Liver (tissue), 8 donors: ENCODE measurements at regions not wholly inside any gene's neighbourhood (a gene's known extent, or its start where the extent isn't known, plus 50 kb on each side); places are given as distances from the start of the nearest gene placed in this dataset.
"Not testable (repeated sequence)": the region's sequence is repeated elsewhere in the genome, so short reads cannot be mapped to it uniquely, and the experiment has no call there.

ENCODE experiments used
- DNase-seq: peaks from one replicate; pipeline ENCODE4 v3.0.0-alpha.2; 2017; ENCODE audit warnings: low spot score
- H3K27ac ChIP-seq, 2 donors: one replicate each; pipeline ENCODE4 v1.7.0; 2013; ENCODE audit warnings: inconsistent platforms in 2 of 2, low read length in 2 of 2, control low read depth in 1 of 2, low read depth in 1 of 2, mild to moderate bottlenecking in 1 of 2
- H3K27me3 ChIP-seq, 4 donors: one replicate each; pipeline versions ENCODE4 v1.6.1 to v1.7.0; 2013; ENCODE audit warnings: low read length in 3 of 4, inconsistent platforms in 1 of 4, mild to moderate bottlenecking in 1 of 4, moderate library complexity in 1 of 4; ENCODE audit not compliant: control insufficient read depth in 4 of 4, insufficient read depth in 4 of 4
- H3K36me3 ChIP-seq, 4 donors: one replicate each; pipeline versions ENCODE4 v1.6.1 to v1.7.0; 2013; ENCODE audit warnings: low read length in 3 of 4, mild to moderate bottlenecking in 3 of 4, low read depth in 1 of 4, moderate library complexity in 1 of 4; ENCODE audit not compliant: control insufficient read depth in 4 of 4, insufficient read depth in 3 of 4
- H3K4me1 ChIP-seq, 4 donors: one replicate each; pipeline versions ENCODE4 v1.6.1 to v1.7.0; 2013; ENCODE audit warnings: low read length in 3 of 4, mild to moderate bottlenecking in 3 of 4, moderate library complexity in 1 of 4; ENCODE audit not compliant: control insufficient read depth in 4 of 4, insufficient read depth in 4 of 4
- H3K4me3 ChIP-seq, 3 donors: one replicate each; pipeline versions ENCODE4 v1.6.1 to v1.7.0; 2013; ENCODE audit warnings: low read length in 3 of 3, control low read depth in 1 of 3, low read depth in 1 of 3, mild to moderate bottlenecking in 1 of 3
- H3K9ac ChIP-seq, 2 donors: one replicate each; pipeline ENCODE4 v1.7.0; 2013; ENCODE audit warnings: low read length in 2 of 2, mild to moderate bottlenecking in 2 of 2, moderate library complexity in 2 of 2, control low read depth in 1 of 2, low read depth in 1 of 2
- H3K9me3 ChIP-seq, 4 donors: one replicate each; pipeline versions ENCODE4 v1.6.1 to v1.7.0; 2013; ENCODE audit warnings: low read length in 3 of 4; ENCODE audit not compliant: control insufficient read depth in 4 of 4
- CTCF ChIP-seq: fragments of 150-350 bp; IDR thresholded peaks from 2 replicates; pipeline ENCODE4 v1.5.1; 2017; ENCODE audit warnings: improper control_type of control experiment, low read depth, low read length; ENCODE audit not compliant: missing input control
- EGR1 ChIP-seq, 2 donors: IDR thresholded peaks; 2 replicates each; pipeline ENCODE4 v1.6.1; 2016 to 2018; ENCODE audit warnings: antibody characterized with exemption in 2 of 2, low read depth in 2 of 2
- FOXA1 ChIP-seq: IDR thresholded peaks from 2 replicates; pipeline ENCODE4 v1.6.1; 2016; ENCODE audit warnings: antibody characterized with exemption
- FOXA2 ChIP-seq: IDR thresholded peaks from 2 replicates; pipeline ENCODE4 v1.6.1; 2016; ENCODE audit warnings: antibody characterized with exemption
- GABPA ChIP-seq, 2 donors: IDR thresholded peaks in 1 of 2; conservative IDR thresholded peaks in 1 of 2; 2 replicates each; pipeline ENCODE4 v1.6.1; 2016; ENCODE audit warnings: antibody characterized with exemption in 2 of 2, mild to moderate bottlenecking in 1 of 2, moderate library complexity in 1 of 2
- HNF4A ChIP-seq, 2 donors: conservative IDR thresholded peaks; 2 replicates each; pipeline ENCODE4 v1.6.1; 2016; ENCODE audit warnings: antibody characterized with exemption in 2 of 2, mild to moderate bottlenecking in 2 of 2
- HNF4G ChIP-seq: IDR thresholded peaks from 2 replicates; pipeline ENCODE4 v1.6.1; 2016; ENCODE audit warnings: antibody characterized with exemption
- JUND ChIP-seq, 2 donors: IDR thresholded peaks; 2 replicates each; pipeline ENCODE4 v1.6.1; 2016; ENCODE audit warnings: antibody characterized with exemption in 2 of 2
- RAD21 ChIP-seq, 2 donors: IDR thresholded peaks; 2 replicates each; pipeline ENCODE4 v1.6.1; 2016; ENCODE audit warnings: antibody characterized with exemption in 2 of 2, mild to moderate bottlenecking in 2 of 2
- SP1 ChIP-seq: IDR thresholded peaks from 2 replicates; pipeline ENCODE4 v1.6.1; 2018; ENCODE audit warnings: antibody characterized with exemption, mild to moderate bottlenecking
- TAF1 ChIP-seq: conservative IDR thresholded peaks from 2 replicates; pipeline ENCODE4 v1.6.1; 2016; ENCODE audit warnings: antibody characterized with exemption, mild to moderate bottlenecking
- YY1 ChIP-seq: IDR thresholded peaks from 2 replicates; pipeline ENCODE4 v1.6.1; 2016; ENCODE audit warnings: antibody characterized with exemption, mild to moderate bottlenecking
- WGBS: extraction: QIAGEN DNeasy Blood & Tissue Kit; methylation state at CpG from one replicate; pipeline ENCODE4 v1.1.7; 2013; 5-methylcytosine and 5-hydroxymethylcytosine counted together
- TF ChIP-seq, protein P1 (sequence below): IDR thresholded peaks from 2 replicates; pipeline ENCODE4 v1.6.1; 2016; ENCODE audit warnings: antibody characterized with exemption, mild to moderate bottlenecking
- TF ChIP-seq, protein P2 (sequence below): IDR thresholded peaks from 2 replicates; pipeline ENCODE4 v1.6.1; 2016; ENCODE audit warnings: antibody characterized with exemption
- donor health status: healthy.
- donor health status: healthy.
- donor health status: healthy.
- donor health status: healthy.
- donor health status: healthy.

- peak; percentile 37 for DNase-seq
- Histone ChIP-seq H3K27me3 (peaks cover 0 to 14% (median 5%) of the 10 kb centered on the region in 4 donors), H3K9me3 (no peaks in the 10 kb centered on the region), H3K4me3 (no peak overlapping the region), H3K4me1 (peaks cover 0 to 3% (median 0%) of the 10 kb centered on the region in 4 donors), H3K9ac (no peak overlapping the region), H3K36me3 (no peaks in the 10 kb centered on the region), H3K27ac (no peak overlapping the region)
- WGBS, result 23% methylated on average over 4 of the region's 4 CpGs
- TF ChIP-seq JUND (IDR thresholded peaks at IDR 0.05), result no peak
- TF ChIP-seq TAF1, result no peak
- TF ChIP-seq CTCF, result peak; percentile 24
- no peak for TF ChIP-seq HNF4G
- TF ChIP-seq RAD21 (IDR thresholded peaks at IDR 0.05), result peak; percentile 61 to 70
- no peak for TF ChIP-seq GABPA (IDR thresholded peaks at IDR 0.05 in 1 of 2, conservative IDR thresholded peaks at IDR 0.05 in 1 of 2)
Measured at GRCh38 chr15:83380682-83381081, 66.5 kb upstream of the SH3GL3 start.

GRCh38 chr15:83383608-83384139, 63.5 kb upstream of the SH3GL3 start:
- not testable (repeated sequence) for H3K27ac ChIP-seq, H3K4me3 ChIP-seq, H3K36me3 ChIP-seq, DNase-seq, H3K27me3 ChIP-seq, H3K4me1 ChIP-seq, H3K9ac ChIP-seq, H3K9me3 ChIP-seq
- 81% methylated on average over 30 of the region's 36 CpGs for WGBS

DNA sequence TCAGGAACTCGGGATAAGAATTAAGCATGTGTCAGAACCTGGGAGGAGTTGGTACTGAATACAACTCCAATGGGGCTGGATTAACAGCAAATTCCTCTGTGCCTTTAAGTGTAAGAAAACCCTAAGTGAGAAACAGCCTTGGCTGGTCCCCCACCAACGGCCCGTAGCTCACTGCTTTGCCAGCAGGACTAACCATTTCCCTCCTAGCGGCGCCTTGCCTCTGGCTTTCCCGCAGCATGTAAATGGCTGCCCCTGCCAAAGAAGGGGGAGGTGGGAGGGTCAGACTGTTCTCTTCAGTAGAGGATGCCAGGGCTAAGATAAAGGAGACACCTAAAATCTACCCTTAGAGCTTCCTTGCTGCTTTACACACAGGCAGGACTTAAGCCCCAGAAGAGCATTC, 51.0 kb upstream of the SH3GL3 start:
- DNase-seq, result no peak

More for the DNA sequence above, 51.0 kb upstream of the SH3GL3 start:
- Histone ChIP-seq H3K9ac (no peak overlapping the region), H3K27ac (no peak overlapping the region), H3K9me3 (no peaks in the 10 kb centered on the region), H3K36me3 (no peaks in the 10 kb centered on the region), H3K4me1 (no peaks in the 10 kb centered on the region), H3K4me3 (no peak overlapping the region), H3K27me3 (peaks cover 0 to 8% (median under 1%) of the 10 kb centered on the region in 4 donors)
- WGBS, result 19% methylated on average over 6 of the region's 6 CpGs
- TF ChIP-seq TAF1, result no peak
- no peak for TF ChIP-seq FOXA2
- TF ChIP-seq, protein P1, sequence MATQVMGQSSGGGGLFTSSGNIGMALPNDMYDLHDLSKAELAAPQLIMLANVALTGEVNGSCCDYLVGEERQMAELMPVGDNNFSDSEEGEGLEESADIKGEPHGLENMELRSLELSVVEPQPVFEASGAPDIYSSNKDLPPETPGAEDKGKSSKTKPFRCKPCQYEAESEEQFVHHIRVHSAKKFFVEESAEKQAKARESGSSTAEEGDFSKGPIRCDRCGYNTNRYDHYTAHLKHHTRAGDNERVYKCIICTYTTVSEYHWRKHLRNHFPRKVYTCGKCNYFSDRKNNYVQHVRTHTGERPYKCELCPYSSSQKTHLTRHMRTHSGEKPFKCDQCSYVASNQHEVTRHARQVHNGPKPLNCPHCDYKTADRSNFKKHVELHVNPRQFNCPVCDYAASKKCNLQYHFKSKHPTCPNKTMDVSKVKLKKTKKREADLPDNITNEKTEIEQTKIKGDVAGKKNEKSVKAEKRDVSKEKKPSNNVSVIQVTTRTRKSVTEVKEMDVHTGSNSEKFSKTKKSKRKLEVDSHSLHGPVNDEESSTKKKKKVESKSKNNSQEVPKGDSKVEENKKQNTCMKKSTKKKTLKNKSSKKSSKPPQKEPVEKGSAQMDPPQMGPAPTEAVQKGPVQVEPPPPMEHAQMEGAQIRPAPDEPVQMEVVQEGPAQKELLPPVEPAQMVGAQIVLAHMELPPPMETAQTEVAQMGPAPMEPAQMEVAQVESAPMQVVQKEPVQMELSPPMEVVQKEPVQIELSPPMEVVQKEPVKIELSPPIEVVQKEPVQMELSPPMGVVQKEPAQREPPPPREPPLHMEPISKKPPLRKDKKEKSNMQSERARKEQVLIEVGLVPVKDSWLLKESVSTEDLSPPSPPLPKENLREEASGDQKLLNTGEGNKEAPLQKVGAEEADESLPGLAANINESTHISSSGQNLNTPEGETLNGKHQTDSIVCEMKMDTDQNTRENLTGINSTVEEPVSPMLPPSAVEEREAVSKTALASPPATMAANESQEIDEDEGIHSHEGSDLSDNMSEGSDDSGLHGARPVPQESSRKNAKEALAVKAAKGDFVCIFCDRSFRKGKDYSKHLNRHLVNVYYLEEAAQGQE, result no peak
- TF ChIP-seq, protein P2, sequence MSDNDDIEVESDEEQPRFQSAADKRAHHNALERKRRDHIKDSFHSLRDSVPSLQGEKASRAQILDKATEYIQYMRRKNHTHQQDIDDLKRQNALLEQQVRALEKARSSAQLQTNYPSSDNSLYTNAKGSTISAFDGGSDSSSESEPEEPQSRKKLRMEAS, result no peak
- TF ChIP-seq GABPA (IDR thresholded peaks at IDR 0.05 in 1 of 2, conservative IDR thresholded peaks at IDR 0.05 in 1 of 2), result no peak
- no peak for TF ChIP-seq HNF4G
- TF ChIP-seq YY1, result no peak
- TF ChIP-seq CTCF, result no peak
- TF ChIP-seq EGR1 (IDR thresholded peaks at IDR 0.05; ENCODE audit: low read depth in 2 of 2), result no peak
- no peak for TF ChIP-seq FOXA1
- TF ChIP-seq HNF4A (conservative IDR thresholded peaks at IDR 0.05), result no peak
- TF ChIP-seq SP1, result no peak
